H7 (cell line): ENCODE measurements at regions not wholly inside any gene's neighbourhood (a gene's known extent, or its start where the extent isn't known, plus 50 kb on each side); places are given as distances from the start of the nearest gene placed in this dataset.

ENCODE experiments used
- DNase-seq: peaks from one replicate; pipeline ENCODE4 v3.0.0; 2012
- H3K27me3 ChIP-seq: 2 replicates; pipeline ENCODE4 v1.6.0; 2011; ENCODE audit warnings: mild to moderate bottlenecking, low read length; ENCODE audit not compliant: control insufficient read depth, insufficient read depth
- H3K36me3 ChIP-seq: replicated peaks from 2 replicates; pipeline ENCODE4 v1.5.1; 2011; ENCODE audit warnings: low read length; ENCODE audit not compliant: control insufficient read depth, insufficient read depth
- H3K4me3 ChIP-seq: 2 replicates; pipeline ENCODE4 v1.5.1; 2011; ENCODE audit warnings: low read depth, mild to moderate bottlenecking, control low read depth, low read length, moderate library complexity; ENCODE audit not compliant: insufficient read depth

- Histone ChIP-seq H3K4me3 (no peak overlapping the region), H3K27me3 (no peaks in the 10 kb centered on the region), H3K36me3 (no peaks in the 10 kb centered on the region)
- no peak for DNase-seq
These were observed 384.3 kb upstream of the RARB start for GRCh38 chr3:25043749-25044148.

DNA sequence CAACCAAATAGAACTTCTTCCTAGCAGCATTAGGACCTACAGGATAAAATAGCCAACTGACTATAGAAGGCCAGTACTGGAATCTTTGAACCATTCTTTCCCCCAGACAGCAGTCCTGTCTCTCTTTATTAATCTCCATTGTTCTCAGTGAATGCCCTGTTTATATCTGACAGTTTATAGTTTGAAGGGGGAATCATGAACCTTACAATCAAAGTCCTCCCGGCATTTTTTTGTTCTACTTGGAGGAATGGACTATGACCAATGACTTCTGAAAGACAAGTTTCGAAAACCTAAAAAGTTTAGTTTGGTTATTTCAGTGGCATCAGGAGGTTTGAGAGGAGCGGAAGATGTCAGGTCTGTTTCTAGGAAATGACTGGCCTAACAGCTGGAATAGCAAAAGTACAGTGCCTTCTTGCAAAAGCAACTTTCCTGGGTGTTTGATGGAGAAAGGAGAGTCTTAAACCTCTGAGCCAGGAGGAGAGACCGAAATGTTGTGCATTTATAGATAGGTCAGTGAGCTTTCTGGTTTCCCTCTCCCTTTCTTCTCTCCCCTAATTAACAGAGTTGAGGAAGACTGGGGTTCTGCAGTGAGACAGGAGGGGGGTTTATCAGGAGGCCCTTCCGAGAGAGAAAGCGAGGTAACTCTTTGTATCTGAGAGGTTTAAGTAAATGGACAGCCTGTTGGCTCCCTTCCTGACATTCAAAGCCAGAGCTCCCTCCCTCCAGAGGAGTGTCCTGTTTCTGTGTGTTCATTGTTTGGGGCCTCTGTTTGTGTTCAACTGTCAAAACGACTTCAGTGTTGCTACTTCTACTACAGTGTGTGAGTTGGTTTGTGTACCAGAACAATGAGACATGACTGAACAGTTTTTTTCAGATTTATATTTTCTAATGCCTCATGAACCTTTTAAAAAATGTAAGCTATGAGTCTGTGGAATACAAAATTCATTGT, 383.0 kb upstream of the RARB start:
- H3K36me3 ChIP-seq = no peaks in the 10 kb centered on the region
- DNase-seq = peak; percentile 12

DNA sequence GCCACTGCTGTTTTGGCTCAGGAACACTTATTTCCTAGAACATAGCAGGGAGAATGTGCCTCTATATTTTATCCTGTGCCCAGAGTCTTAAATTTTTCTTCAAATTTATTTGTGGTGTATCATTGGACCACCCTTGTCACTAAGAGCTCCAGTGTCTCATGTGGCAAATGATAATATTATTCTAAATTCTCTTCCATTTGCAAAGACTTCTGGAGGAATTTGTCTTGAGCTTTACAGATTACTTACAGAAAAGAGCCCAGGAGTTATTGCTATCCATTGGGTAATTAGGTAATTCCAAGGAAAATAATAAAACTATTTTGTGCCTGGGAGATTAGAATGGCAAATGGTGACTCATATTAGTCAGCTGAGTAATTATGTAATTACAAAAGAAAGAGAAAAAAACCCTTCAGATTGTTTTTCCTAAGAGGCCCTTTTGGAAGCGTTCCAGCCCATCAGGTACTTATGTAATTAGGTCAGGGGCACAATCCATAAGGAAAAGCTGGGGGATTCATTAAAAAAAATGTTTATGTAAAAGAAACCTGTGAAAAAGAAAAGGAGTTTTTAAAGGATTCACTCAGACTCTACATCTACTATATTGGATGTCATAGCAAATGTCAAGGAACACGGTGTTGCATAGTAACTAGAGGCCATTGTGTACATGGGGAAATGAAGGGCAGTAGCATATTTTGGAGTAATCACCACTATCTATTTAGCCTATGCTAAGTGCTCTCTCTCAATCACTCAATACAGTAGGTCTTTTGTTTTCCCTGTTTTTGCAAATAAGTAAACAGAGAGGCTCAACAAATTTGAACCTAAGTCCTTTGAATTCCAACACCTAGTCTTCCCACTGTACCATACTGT, 380.9 kb upstream of the RARB start:
- DNase-seq = no peak
- Histone ChIP-seq H3K27me3 (no peaks in the 10 kb centered on the region), H3K4me3 (no peak overlapping the region), H3K36me3 (no peaks in the 10 kb centered on the region)

More for the DNA sequence above, 383.0 kb upstream of the RARB start:
- Histone ChIP-seq H3K4me3 (no peak overlapping the region), H3K27me3 (no peaks in the 10 kb centered on the region)

DNA sequence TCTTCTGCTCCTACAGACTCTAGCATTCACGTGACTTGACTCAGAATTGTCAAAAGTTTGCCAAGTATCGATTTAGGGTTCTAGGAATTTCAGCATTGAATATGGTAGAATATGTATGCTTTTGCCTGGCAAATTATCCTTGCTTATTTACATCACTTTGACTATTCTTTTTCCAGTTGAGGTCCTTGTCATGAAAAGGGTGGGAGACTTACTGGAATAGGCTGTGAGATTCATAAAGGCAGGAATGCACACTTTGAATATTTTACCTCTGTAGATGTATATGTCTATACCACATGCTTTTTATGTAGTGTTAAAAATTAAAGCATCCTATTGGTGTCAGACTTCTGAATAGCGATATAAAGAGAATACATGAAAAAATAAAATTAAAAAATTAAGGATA, 378.8 kb upstream of the RARB start:
- Histone ChIP-seq H3K36me3 (no peaks in the 10 kb centered on the region), H3K4me3 (no peak overlapping the region), H3K27me3 (no peaks in the 10 kb centered on the region)
- no peak for DNase-seq

- DNase-seq = no peak
- Histone ChIP-seq H3K4me3 (no peak overlapping the region), H3K27me3 (no peaks in the 10 kb centered on the region), H3K36me3 (no peaks in the 10 kb centered on the region)
These were observed 374.7 kb upstream of the RARB start for GRCh38 chr3:25053360-25053759.

DNA sequence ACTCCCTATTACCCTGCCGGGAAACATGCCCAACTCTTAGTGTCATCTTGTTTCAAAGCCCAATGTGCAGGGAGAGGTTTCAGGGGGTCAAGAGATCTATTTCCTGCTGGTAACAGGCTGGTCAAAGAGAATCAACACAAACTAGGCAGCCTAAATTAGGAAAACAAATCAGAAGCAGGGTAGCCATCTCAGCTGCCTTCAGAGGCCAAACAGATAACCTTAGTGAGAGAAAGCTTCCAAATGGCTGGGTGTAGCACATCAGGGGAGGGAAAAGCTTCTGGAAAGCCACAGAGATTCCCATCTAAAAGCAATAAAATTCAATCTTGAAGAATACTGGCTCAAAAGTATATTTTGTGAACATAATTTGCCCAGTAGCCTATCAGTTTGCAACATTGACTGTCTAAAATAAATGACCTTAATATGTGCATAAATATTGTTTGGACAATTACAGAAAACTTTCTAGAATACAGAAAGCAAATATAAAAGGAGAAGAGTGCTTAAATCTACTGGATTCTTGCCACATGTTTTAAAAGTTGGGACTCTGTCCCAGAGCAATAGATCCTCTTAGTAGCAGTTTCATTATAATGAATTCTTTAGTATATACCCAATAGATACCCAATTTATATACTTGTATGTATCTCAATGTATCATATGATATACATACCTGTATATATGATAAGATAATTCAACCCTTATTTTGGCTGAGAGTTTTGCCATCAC, 371.9 kb upstream of the RARB start:
- Histone ChIP-seq H3K27me3 (no peaks in the 10 kb centered on the region), H3K4me3 (no peak overlapping the region), H3K36me3 (no peaks in the 10 kb centered on the region)
- no peak for DNase-seq

GRCh38 chr3:25056803-25057351, 371.2 kb upstream of the RARB start:
- Histone ChIP-seq H3K4me3 (no peak overlapping the region), H3K27me3 (no peaks in the 10 kb centered on the region), H3K36me3 (no peaks in the 10 kb centered on the region)
- no peak for DNase-seq

- DNase-seq = no peak
- H3K27me3 ChIP-seq = no peaks in the 10 kb centered on the region
- no peaks in the 10 kb centered on the region for H3K36me3 ChIP-seq
- H3K4me3 ChIP-seq = no peak overlapping the region
These were observed 370.7 kb upstream of the RARB start for GRCh38 chr3:25057379-25057778.

- Histone ChIP-seq H3K27me3 (no peaks in the 10 kb centered on the region), H3K4me3 (no peak overlapping the region), H3K36me3 (no peaks in the 10 kb centered on the region)
- no peak for DNase-seq
These were observed 363.4 kb upstream of the RARB start for GRCh38 chr3:25064681-25065080.

DNA sequence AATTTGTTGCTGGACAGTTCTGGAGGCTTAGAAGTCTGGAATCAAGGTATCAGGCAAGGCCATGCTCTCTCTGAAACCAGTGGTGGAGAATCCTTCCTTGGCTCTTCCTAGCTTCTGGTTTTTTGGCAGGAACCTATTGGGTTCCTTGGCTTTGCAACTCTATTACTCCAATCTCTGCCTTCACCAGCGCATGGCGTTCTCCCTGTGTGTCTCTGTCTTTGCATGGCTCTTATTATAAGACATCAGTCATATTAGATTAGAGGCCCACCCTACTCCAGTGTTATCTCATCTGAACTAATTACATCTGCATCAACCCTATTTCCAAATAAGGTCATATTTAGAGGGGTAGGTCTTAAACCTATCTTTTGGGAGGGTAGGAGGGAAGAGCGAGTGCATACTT, 358.1 kb upstream of the RARB start:
- Histone ChIP-seq H3K36me3 (no peaks in the 10 kb centered on the region), H3K4me3 (no peak overlapping the region), H3K27me3 (no peaks in the 10 kb centered on the region)
- DNase-seq = no peak

DNA sequence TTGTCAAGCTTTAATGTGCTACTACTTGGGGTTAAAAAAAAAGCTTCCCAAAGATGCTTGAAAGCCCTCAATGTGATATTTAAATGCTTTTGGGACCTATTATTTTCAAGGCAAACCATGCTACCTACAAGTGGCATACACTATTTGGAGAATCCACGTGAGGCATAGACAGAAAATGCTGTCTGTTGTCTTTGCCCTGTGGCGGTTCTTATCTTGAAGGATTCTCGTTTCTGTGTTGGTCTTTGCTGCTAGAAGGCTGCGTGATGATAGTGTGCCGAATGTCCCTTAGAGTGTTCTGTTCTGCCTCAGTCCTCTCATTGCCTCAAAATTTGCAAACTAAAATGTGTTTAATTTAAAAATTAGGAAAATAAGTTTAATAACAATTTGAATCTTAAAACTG, 356.2 kb upstream of the RARB start:
- Histone ChIP-seq H3K36me3 (no peaks in the 10 kb centered on the region), H3K4me3 (no peak overlapping the region), H3K27me3 (no peaks in the 10 kb centered on the region)
- no peak for DNase-seq

- DNase-seq = no peak
- Histone ChIP-seq H3K27me3 (no peaks in the 10 kb centered on the region), H3K4me3 (no peak overlapping the region), H3K36me3 (no peaks in the 10 kb centered on the region)
These were observed 354.6 kb upstream of the RARB start for GRCh38 chr3:25073423-25073822.

DNA sequence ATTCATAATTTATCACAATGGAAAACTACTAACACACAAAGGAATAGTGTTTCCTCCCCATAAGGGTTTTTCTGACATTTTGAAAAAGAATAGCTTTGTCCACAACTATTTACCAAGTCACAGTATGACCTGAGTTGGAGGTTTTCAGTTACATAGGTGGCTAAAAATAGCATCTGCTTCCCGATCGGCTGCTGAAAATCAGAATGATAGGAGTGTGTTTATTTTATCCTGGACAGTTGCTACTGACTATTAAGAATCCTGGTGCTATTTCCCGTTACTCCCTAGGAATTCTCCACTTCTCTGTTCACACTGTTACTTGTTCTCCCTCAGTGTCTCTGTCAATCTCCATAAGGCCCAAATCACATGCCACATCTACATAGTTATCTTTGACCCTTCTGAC, 353.9 kb upstream of the RARB start:
- Histone ChIP-seq H3K36me3 (no peaks in the 10 kb centered on the region), H3K27me3 (no peaks in the 10 kb centered on the region), H3K4me3 (no peak overlapping the region)
- DNase-seq = no peak

GRCh38 chr3:25080461-25080860, 347.6 kb upstream of the RARB start:
- DNase-seq = no peak
- Histone ChIP-seq H3K36me3 (no peaks in the 10 kb centered on the region), H3K27me3 (no peaks in the 10 kb centered on the region), H3K4me3 (no peak overlapping the region)
